Immature natural killer cell (primary cell): ENCODE measurements at regions not wholly inside any gene's neighbourhood (a gene's known extent, or its start where the extent isn't known, plus 50 kb on each side); places are given as distances from the start of the nearest gene placed in this dataset.

Experiments
- DNase-seq, 3 donors: peaks; one replicate each; pipeline ENCODE4 v3.0.0; 2022; ENCODE audit warnings: mixed read lengths in 1 of 3
- H3K27ac Mint-ChIP-seq, 6 donors: one replicate each; pipeline ENCODE4 v1.8.0; 2020; ENCODE audit warnings: mixed read lengths in 6 of 6, mild to moderate bottlenecking in 5 of 6, inconsistent platforms in 4 of 6, moderate library complexity in 3 of 6
- H3K27me3 Mint-ChIP-seq, 3 donors: one replicate each; pipeline ENCODE4 v1.8.0; 2020 to 2021; ENCODE audit warnings: low read depth in 3 of 3, mild to moderate bottlenecking in 3 of 3, mixed read lengths in 3 of 3, moderate library complexity in 3 of 3, inconsistent platforms in 1 of 3
- H3K36me3 Mint-ChIP-seq, 3 donors: one replicate each; pipeline ENCODE4 v1.8.0; 2020; ENCODE audit warnings: mixed read lengths in 3 of 3, inconsistent platforms in 2 of 3, mild to moderate bottlenecking in 2 of 3
- H3K4me1 Mint-ChIP-seq, 2 donors: one replicate each; pipeline ENCODE4 v1.8.0; 2020; ENCODE audit warnings: inconsistent platforms in 2 of 2, mild to moderate bottlenecking in 2 of 2, mixed read lengths in 2 of 2, moderate library complexity in 1 of 2
- H3K4me3 Mint-ChIP-seq, 5 donors: one replicate each; pipeline ENCODE4 v1.8.0; 2020; ENCODE audit warnings: mild to moderate bottlenecking in 5 of 5, mixed read lengths in 5 of 5, inconsistent platforms in 3 of 5, moderate library complexity in 3 of 5
- H3K9me3 Mint-ChIP-seq, 6 donors: one replicate each; pipeline ENCODE4 v1.8.0; 2020; ENCODE audit warnings: mild to moderate bottlenecking in 6 of 6, mixed read lengths in 6 of 6, inconsistent platforms in 4 of 6, moderate library complexity in 3 of 6

DNA sequence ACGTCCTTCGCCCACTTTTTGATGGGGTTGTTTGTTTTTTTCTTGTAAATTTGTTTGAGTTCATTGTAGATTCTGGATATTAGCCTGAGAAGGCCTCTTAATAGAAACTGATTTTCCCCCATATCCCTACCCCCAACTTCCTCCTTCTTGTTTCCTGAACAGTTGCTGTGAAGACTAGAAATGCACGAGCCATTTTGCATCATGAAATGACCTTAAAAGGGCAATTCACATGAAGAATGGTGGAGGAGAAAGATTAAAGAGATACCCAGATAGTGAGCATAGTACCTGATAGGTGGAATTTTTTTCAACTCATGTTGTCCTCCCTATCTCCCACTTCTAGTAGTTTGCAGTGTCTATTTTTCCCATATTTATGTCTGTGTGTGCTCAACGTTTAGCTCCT lies 55.2 kb upstream of the KCNH8 start:
- no peak overlapping the region for H3K27ac Mint-ChIP-seq
- H3K4me1 Mint-ChIP-seq, result no peaks in the 10 kb centered on the region
- no peak overlapping the region for H3K4me3 Mint-ChIP-seq
- H3K36me3 Mint-ChIP-seq, result no peaks in the 10 kb centered on the region
- H3K27me3 Mint-ChIP-seq, result peaks cover 0 to 3% (median 3%) of the 10 kb centered on the region in 3 donors
- no peak for DNase-seq
- H3K9me3 Mint-ChIP-seq, result peaks cover 0 to 5% (median 0%) of the 10 kb centered on the region in 6 donors

DNA sequence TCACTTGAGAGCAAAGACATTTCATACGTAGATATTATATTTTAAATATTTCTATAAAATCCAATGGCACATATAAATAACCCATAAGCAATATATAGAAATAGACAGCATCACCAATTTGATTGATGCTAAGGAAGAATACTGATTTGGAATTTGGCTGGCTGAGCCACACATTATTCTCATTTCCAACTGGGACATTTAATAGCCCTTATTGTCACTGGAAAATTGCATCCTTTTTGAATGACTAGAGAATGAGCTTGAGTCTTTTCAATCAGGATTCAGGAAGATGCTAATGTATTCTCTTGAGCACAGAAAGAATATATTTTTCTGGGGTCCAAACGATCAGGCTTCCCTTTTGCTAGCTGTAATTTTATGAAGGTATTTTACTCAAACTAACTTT lies 70.9 kb upstream of the KCNH8 start:
- Mint-ChIP-seq H3K36me3 (no peaks in the 10 kb centered on the region), H3K4me1 (no peaks in the 10 kb centered on the region), H3K27me3 (peaks cover 1 to 4% (median 3%) of the 10 kb centered on the region in 3 donors), H3K4me3 (no peak overlapping the region), H3K9me3 (peaks cover 0 to 6% (median 0%) of the 10 kb centered on the region in 6 donors), H3K27ac (no peak overlapping the region)
- DNase-seq, result no peak

DNA sequence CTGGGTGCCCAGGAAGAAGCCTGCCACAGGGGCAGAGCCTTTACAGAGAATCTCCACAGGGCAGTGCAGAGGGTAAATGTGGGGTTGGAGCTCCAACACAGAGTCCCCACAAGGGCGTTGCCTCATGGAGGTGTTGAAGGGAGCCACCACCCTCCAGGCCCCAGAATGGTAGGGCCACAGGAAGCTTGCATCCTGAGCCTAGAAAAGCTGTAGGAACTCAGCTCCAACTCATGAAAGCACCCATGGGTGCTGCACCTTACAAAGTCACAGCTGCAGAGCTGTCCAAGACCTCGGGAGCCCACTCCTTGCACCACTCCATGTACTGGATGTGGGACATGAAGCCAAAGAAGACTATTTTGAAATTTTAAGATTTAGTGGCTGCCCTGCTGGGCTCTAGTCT lies 73.3 kb upstream of the KCNH8 start:
- H3K27me3 Mint-ChIP-seq, result peaks cover 3 to 4% (median 3%) of the 10 kb centered on the region in 3 donors
- H3K4me1 Mint-ChIP-seq, result no peaks in the 10 kb centered on the region
- peaks cover 0 to 6% (median 0%) of the 10 kb centered on the region in 6 donors for H3K9me3 Mint-ChIP-seq
- H3K4me3 Mint-ChIP-seq, result no peak overlapping the region
- no peak overlapping the region for H3K27ac Mint-ChIP-seq
- no peaks in the 10 kb centered on the region for H3K36me3 Mint-ChIP-seq
- DNase-seq, result no peak

DNA sequence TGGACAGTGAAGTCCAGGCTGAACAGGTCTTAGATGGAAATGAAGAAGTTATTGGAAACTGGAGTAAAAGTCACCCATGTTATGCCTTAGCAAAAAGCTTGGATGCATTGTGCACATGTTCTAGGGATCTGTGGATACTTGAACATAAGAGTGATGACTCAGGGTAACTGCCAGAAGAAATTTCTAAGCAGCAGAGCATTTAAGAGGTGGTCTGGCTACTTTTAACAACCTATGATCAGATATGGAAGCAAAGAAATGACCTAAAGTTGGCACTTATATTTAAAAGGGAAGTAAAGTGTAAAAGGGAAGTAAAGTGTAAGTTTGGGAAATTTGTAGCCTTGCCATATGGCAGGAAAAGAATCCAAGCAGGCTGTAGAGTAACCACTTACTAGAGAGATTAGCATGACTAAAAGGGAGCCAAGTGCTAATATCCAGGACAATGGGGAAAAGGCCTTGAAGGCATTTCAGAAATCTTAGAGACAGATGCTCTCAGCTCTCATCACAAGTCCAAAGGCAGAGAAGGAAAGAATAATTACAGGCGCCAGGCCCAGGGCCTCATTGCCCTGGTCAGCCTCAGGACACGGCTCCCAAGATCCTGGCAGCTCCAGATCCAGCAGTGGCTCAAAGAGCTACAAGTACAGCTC lies 73.9 kb upstream of the KCNH8 start:
- Mint-ChIP-seq H3K9me3 (peaks cover 0 to 6% (median 0%) of the 10 kb centered on the region in 6 donors), H3K4me3 (no peak overlapping the region), H3K27ac (no peak overlapping the region), H3K36me3 (no peaks in the 10 kb centered on the region), H3K27me3 (peaks cover 3 to 4% (median 3%) of the 10 kb centered on the region in 3 donors), H3K4me1 (no peaks in the 10 kb centered on the region)
- DNase-seq, result no peak

DNA sequence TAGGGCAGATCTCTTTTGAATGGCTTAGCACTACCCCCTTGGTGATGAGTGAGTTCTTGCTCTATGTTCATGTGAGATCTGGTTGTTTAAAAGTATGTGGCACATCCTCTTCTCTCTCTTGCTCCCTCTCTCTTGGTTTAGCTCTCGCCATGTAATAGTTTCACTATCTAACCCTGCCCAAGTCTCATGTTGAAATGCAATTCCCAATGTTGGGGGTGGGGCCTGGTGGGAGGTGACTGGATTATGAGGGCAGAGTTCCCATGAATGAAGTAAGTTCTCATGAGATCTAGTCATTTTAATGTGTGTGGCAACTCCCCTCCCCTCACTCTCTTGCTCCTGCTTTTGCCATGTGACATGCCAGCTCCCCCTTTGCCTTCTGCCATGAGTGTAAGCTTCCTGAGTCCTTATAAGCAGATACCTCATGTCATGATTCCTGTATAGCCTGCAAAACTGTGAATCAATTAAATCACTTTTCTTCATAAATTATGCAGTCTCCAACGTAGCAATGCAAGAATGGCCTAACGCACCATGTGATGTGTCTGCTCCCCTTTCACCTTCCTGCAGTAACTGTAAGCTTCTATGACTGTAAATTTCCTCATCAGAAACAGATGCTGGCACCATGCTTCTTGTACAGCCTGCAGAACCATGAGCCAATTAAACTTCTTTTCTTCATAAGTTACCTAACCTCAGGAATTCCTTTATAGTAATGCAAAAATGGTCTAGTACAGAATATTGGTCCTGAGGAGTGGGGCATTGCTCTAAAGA lies 74.8 kb upstream of the KCNH8 start:
- Mint-ChIP-seq H3K36me3 (no peaks in the 10 kb centered on the region), H3K27me3 (peaks cover 3 to 4% (median 3%) of the 10 kb centered on the region in 3 donors), H3K4me3 (no peak overlapping the region), H3K27ac (no peak overlapping the region), H3K4me1 (no peaks in the 10 kb centered on the region), H3K9me3 (peaks cover 0 to 6% (median 0%) of the 10 kb centered on the region in 6 donors)
- DNase-seq, result no peak

DNA sequence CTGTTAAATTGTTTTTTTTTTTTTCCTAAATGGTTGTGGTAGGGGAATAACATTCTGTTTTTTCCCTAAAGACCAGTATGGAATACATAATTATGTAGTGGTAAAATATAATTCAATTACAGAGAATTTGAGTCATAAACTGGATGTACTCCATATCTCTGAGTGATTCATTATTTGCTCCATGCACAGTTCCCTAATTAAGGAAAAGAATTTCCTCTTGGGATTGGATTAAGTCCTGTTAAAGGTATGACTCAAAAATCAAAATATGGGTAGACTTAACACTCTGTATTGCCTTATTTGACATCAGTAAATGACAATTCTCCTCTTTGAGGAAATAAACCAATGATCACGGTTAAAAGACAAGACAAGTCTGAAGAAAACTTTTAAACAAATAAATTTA lies 78.0 kb upstream of the KCNH8 start:
- no peak overlapping the region for H3K4me3 Mint-ChIP-seq
- DNase-seq, result no peak
- peaks cover 0 to 3% (median 2%) of the 10 kb centered on the region in 3 donors for H3K27me3 Mint-ChIP-seq
- H3K9me3 Mint-ChIP-seq, result peaks cover 0 to 4% (median 0%) of the 10 kb centered on the region in 6 donors
- no peak overlapping the region for H3K27ac Mint-ChIP-seq
- H3K4me1 Mint-ChIP-seq, result no peaks in the 10 kb centered on the region
- no peaks in the 10 kb centered on the region for H3K36me3 Mint-ChIP-seq

DNA sequence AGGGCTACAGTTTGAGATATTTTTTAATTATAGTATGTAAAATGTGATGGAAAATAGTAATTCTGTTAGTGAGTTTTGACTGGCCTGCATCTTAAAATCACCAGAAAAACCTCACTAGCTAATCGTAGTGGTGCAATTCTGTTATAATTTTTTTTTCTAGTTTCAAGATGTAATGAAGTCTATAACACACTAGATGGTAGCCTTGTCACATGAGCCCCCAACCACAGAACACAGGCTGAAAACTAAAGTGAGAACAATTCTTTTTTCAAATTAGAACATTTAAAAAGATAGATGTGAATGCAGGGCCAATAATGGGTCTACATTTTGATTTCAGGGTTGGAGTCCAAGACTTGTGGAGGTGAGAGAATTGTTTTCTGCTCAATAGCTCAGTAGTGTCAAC lies 83.3 kb upstream of the KCNH8 start:
- Mint-ChIP-seq H3K4me1 (no peaks in the 10 kb centered on the region), H3K4me3 (no peak overlapping the region), H3K27ac (no peak overlapping the region), H3K36me3 (no peaks in the 10 kb centered on the region), H3K27me3 (peaks cover 0 to 2% (median 0%) of the 10 kb centered on the region in 3 donors), H3K9me3 (no peaks in the 10 kb centered on the region)
- DNase-seq, result no peak

DNA sequence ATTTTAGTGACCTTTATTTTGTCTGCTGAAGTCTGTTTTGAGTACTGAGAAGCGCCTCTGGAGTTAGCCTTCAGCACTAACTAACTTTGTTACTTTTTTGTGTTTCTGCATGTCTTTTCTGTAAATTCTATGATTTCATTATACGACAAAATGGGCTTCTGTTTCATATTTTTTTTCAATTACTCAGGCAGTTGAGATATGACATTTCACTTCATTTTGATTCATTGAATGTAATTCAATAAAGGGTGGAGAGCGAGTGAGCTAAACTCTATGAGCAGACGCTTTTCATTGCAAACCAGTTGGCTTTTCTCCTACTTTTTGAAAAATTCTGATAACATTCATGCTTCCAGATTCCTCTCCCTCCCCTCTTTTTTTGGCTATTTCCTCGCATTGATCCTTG lies 84.4 kb upstream of the KCNH8 start:
- H3K27ac Mint-ChIP-seq, result no peak overlapping the region
- no peak overlapping the region for H3K4me3 Mint-ChIP-seq
- peaks cover 0 to 2% (median 2%) of the 10 kb centered on the region in 3 donors for H3K27me3 Mint-ChIP-seq
- no peaks in the 10 kb centered on the region for H3K9me3 Mint-ChIP-seq
- DNase-seq, result no peak
- H3K4me1 Mint-ChIP-seq, result no peaks in the 10 kb centered on the region
- no peaks in the 10 kb centered on the region for H3K36me3 Mint-ChIP-seq

DNA sequence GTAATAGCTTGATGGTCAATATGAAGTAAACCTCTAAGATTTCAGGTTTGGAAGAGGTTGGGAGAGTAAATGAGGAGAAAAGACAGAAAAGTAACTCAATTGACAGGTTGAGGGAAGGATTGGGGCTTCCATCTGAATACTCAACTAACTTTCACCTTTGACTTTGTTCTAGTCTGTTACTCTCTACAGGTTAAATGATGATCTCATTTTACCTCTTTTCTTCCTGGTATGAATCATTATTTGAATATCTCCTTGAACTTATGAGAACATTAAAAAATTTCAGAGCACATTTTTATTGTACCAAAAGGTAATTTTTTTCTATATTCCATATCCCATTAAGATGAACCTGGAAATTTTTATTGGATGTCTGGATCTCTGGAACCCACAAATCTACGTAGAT lies 87.9 kb upstream of the KCNH8 start:
- Mint-ChIP-seq H3K4me3 (no peak overlapping the region), H3K9me3 (peaks cover 0 to 3% (median 0%) of the 10 kb centered on the region in 6 donors), H3K4me1 (no peaks in the 10 kb centered on the region), H3K36me3 (no peaks in the 10 kb centered on the region), H3K27ac (no peak overlapping the region), H3K27me3 (peaks cover 2 to 4% (median 4%) of the 10 kb centered on the region in 3 donors)
- no peak for DNase-seq

DNA sequence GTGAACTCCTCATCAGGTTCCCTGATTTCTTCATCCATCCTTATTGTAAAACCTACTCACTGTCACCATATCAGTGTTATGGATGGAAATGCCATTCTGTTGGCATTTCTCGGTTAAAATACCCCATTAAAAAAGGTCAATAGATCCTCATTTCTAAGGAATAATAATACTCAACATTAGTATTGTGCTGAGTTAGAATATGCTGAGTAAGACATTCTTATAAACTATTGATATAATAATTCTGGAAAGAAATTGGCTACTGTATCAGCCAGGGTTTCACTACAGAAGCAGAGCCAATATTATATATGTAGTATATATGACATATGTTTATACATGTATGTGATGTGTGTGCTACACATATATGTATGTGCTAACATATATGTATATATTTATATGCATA lies 95.4 kb upstream of the KCNH8 start:
- Mint-ChIP-seq H3K27ac (no peak overlapping the region), H3K36me3 (no peaks in the 10 kb centered on the region), H3K9me3 (peaks cover 0 to 4% (median 0%) of the 10 kb centered on the region in 6 donors), H3K27me3 (peaks cover 0 to 4% (median 4%) of the 10 kb centered on the region in 3 donors), H3K4me3 (no peak overlapping the region), H3K4me1 (no peaks in the 10 kb centered on the region)
- DNase-seq, result no peak

DNA sequence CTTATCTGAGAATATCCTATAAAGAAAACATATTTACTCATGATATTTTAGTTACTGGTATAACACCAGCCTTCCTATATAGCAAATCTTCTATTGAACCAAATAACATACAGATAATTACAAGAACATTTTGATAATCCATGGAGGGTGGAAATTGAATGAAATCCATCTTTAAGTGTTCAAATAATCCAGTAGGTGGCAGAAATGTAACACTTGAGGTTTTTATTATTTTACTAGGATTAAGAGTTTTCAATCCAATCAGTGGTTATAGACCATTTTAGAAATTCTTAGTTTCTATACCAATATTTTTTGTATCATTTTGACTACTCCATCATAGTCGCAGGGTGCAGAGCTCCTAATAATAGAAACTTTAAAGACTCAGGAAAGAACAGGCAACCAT lies 101.9 kb upstream of the KCNH8 start:
- no peak overlapping the region for H3K27ac Mint-ChIP-seq
- H3K4me1 Mint-ChIP-seq, result no peaks in the 10 kb centered on the region
- H3K9me3 Mint-ChIP-seq, result peaks cover 0 to 1% (median 0%) of the 10 kb centered on the region in 6 donors
- DNase-seq, result no peak
- no peaks in the 10 kb centered on the region for H3K36me3 Mint-ChIP-seq
- no peak overlapping the region for H3K4me3 Mint-ChIP-seq
- H3K27me3 Mint-ChIP-seq, result peaks cover 0 to 1% (median 0%) of the 10 kb centered on the region in 3 donors

DNA sequence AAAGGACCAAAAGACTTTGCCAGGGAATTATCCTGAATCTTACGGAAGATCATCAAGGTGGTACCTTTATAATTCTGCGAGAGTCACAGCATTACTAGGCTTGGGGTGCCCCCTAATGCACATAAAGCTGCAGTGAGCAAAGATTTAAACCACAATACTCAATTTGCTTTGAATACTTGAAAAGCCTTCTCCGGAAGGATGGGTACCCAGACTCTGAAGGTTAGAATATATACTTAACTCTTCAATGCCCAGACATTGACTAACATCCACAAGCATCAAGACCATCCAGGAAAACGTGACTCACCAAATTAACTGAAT lies 117.8 kb upstream of the KCNH8 start:
- Mint-ChIP-seq H3K27ac (no peak overlapping the region), H3K4me3 (no peak overlapping the region), H3K36me3 (no peaks in the 10 kb centered on the region), H3K27me3 (peaks cover 0 to 2% (median 2%) of the 10 kb centered on the region in 3 donors), H3K4me1 (no peaks in the 10 kb centered on the region), H3K9me3 (no peaks in the 10 kb centered on the region)
- no peak for DNase-seq

DNA sequence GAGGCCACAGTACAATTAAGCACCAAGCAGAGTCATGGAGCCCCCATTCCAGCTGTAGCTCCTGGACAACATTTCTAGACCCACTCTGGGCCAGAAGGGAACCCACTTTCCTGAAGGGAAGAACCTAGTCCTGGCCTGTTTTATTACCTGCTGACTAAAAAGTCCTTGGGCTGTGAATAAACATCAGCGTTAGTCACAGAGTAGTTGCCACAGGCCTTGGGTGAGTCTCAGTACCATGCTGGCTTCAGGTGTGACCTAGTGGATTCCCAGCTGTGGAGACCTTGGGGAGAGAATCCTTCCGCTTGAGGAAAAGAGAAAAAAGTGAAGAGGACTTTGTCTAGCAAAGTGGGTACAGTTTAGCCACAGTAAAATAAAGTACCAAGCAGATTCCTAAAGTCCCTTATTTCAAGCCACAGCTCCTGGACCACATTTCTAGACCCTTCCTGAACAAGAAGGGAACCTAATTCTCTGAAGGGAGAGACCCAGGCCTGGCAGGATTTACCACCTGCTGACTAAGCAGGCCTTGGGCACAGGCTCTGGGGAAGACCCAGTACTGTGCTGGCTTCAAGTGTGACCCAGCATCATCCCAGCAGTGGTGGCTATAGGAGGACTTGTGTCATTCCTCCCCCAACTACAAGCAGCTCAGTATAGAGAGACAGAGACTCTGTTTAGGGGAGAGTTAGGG lies 118.3 kb upstream of the KCNH8 start:
- H3K27ac Mint-ChIP-seq, result no peak overlapping the region
- peaks cover 0 to 2% (median 2%) of the 10 kb centered on the region in 3 donors for H3K27me3 Mint-ChIP-seq
- DNase-seq, result no peak
- H3K4me1 Mint-ChIP-seq, result no peaks in the 10 kb centered on the region
- H3K36me3 Mint-ChIP-seq, result no peaks in the 10 kb centered on the region
- no peaks in the 10 kb centered on the region for H3K9me3 Mint-ChIP-seq
- H3K4me3 Mint-ChIP-seq, result no peak overlapping the region

DNA sequence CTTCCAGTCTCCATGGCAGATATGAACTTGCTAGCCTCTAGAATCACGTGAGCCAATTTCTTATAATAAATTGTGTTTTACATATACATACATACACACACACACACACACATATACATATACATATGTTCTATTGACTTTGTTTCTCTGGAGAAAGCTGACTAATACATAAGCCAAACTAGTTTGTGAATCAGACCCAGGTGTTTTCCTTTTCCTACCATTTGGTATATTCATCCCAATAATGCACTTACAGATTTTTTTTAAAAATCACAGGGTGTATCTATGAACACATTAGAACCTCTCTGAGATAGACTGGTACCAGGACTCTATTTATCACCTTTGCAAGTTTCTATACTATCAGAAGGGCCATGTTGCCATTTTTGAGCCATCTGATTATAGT lies 122.9 kb upstream of the KCNH8 start:
- Mint-ChIP-seq H3K4me3 (no peak overlapping the region), H3K4me1 (no peaks in the 10 kb centered on the region), H3K9me3 (no peaks in the 10 kb centered on the region), H3K27ac (no peak overlapping the region), H3K36me3 (no peaks in the 10 kb centered on the region), H3K27me3 (peaks cover 0 to 7% (median 0%) of the 10 kb centered on the region in 3 donors)
- no peak for DNase-seq
